HG03432 (cell line): ENCODE measurements at regions not wholly inside any gene's neighbourhood (a gene's known extent, or its start where the extent isn't known, plus 50 kb on each side); places are given as distances from the start of the nearest gene placed in this dataset.

Source experiments
- ATAC-seq: cut with Tn5 transposase; IDR thresholded peaks from one replicate; pipeline ENCODE4 v1.9.1; 2021; ENCODE audit warnings: mild to moderate bottlenecking, moderate library complexity; ENCODE audit not compliant: unreplicated experiment

- no peak for ATAC-seq
Measured at GRCh38 chr13:32905063-32905863, 111.0 kb upstream of the KL start.

DNA sequence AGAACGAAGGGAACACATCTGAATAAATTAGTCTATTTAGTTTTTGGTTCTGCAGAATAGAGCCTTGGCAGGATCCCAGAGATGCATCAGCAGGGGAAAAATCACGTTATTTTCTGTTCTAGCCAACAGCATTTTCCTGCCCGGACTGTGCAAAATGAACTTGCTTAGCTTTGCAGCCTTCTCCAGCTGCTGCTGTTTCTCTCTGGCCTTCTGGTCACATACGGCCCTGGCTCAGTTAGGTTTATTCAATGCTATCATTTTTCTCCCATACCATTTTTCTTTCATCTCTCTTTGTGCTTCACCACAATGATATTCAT lies 110.4 kb upstream of the KL start:
- ATAC-seq = no peak

DNA sequence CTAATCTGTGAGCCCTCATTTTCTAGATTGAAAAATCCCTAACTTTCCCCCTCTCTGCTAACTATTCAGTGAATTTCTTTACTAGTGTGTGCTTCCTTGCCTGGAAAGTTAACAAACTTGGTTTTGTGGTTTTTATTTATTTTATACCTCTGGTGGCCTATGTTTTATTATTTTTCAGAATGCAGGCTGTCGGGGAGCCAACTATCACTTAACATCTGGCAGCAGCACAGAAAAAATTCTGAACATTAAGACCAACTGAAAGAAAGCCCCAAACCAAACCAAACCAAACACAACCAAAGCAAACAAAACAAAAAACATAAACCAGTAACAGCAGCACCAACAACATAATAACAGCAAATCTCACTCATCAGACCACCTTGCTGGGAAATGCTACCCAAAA lies 109.0 kb upstream of the KL start:
- no peak for ATAC-seq

- ATAC-seq = no peak
Measured at GRCh38 chr13:32910530-32910929, 105.7 kb upstream of the KL start.

DNA sequence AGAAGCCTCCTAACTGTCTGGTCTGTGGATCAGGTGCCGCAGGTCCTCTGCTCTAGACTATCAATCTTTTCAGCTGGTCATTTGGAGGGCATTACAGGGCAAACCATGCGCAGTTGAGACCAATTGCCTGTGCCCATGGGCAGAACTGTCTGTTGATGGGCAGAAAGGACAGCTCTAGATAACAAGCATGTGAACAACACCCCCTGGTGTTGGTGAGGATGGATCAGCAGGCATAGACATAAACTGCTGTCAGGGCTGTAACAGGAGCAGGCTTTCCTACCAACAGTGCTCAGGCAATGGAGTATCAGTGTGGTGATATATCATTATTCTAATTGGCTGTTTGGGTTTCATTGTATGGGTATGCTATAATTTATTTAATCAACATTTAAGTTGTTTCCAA lies 104.7 kb upstream of the KL start:
- no peak for ATAC-seq

GRCh38 chr13:32914686-32915085 lies 101.5 kb upstream of the KL start:
- no peak for ATAC-seq

GRCh38 chr13:32917504-32917903 lies 98.7 kb upstream of the KL start:
- ATAC-seq = no peak

- no peak for ATAC-seq
Measured at GRCh38 chr13:32923725-32924124, 92.5 kb upstream of the KL start.

DNA sequence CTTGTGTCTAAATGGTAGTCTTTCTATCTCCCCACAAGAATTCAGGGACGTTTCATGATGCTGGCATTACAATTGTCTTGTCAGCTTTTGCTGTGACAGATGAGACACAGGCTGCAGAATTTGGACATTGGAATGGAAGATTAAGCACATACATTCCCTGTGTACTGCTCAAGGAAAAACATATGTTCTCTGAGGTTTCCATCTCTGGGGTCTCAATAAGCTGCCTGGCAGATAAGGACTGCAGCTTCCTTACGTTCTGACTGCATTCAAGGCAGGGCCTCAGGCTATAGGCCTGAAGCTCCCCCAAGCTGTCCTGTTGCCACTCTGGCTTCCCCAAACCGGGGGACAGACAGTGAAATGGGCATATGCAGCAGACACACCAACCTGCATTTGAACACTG lies 91.3 kb upstream of the KL start:
- no peak for ATAC-seq

GRCh38 chr13:32925506-32925905 lies 90.7 kb upstream of the KL start:
- no peak for ATAC-seq

- ATAC-seq = no peak
Measured at GRCh38 chr13:32932376-32932775, 83.8 kb upstream of the KL start.

DNA sequence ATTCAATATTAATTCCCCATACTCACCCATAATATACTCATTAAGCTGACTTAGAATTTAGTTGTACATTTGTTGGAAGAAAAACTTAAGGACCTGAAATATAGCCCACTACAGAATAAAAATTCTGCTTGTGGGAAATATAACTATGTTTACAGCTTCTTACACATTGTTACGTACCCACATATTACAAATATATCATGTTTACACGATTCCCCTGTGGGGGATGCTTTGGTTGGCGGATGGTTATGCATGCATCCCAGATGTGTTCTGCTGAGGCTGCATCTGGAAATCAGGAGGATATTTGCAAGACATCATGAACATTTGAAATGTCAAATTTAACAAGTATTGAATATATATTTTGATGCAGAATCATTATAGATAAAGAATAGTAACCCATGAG lies 79.5 kb upstream of the KL start:
- ATAC-seq = no peak

- ATAC-seq = no peak
Measured at GRCh38 chr13:32938314-32938713, 77.9 kb upstream of the KL start.

- no peak for ATAC-seq
Measured at GRCh38 chr13:32938907-32939306, 77.3 kb upstream of the KL start.

DNA sequence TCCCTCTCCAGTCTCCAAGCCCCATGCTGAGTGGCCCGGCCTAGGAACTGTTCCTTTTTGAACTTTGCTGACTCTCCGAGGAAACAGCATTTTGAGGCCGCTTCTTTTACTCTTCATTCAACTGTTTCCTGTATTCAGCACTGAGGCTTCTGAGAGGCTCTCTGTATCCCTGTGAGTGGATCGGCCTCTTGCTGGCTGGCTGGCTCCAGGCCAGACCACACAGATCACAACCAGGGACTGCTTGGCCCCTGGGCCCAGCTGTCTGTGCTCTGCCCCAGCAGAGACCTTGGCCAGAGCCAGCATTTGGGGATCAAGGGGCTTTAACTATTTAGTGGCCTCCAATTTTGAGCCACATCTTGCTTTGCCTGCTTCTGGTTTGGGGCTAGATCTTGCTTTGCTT lies 75.6 kb upstream of the KL start:
- ATAC-seq = peak; percentile 58

DNA sequence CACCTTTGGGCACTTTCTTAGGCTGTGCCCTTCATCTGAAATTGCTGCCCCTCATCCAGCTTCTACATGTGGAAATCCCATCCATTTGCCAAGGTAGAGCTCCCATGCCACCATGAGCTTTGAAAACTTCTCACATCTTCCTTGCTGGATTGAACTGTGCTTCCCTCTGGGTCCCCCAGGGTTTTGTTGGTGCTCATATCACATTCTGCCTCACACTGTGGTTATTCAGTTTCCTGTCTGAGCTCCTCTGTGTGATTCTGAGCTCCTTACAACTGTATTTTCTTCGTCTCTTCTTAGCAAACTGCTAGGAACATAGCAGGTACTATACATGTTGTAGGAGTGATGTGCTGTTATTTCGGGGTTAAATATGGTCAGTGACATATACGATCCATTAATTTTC lies 74.9 kb upstream of the KL start:
- no peak for ATAC-seq

DNA sequence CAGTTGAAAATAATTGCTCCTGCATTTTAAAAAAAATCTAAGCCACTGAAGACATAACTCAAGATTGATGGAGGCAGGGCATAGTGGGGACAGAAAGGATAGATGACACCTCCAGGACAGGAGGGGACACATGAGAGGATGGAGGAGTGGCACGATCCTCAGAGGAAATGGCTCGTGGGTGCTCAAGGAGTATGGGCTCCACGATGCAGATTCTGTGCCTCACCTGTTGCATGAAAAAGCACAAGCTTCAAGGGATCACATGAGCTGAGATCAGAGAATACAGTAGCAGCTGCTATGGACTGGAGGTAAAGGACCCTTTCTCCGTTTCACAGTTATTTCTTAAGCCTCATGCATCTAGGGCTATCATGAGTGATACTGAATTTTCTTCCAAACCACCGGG lies 69.7 kb upstream of the KL start:
- no peak for ATAC-seq

- no peak for ATAC-seq
Measured at GRCh38 chr13:32947411-32948276, 68.6 kb upstream of the KL start.

DNA sequence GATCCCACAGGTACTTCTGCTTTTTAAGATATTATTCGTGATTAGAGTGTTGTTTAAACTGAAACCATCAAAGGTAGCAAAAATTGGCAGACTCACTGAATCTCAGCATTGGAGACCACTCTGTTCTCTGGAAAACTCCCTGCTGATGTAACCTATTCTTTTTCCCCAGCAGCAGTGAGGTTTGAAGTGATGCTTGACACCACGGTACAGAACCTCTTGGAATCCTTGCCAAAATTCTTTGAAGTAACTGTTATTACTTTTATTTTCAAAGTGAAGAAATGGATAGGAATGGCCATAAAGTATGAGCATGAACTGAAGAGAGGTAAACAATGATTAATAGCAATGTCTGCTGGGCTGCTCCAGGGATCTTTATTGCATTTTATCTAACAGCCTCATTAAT lies 66.4 kb upstream of the KL start:
- no peak for ATAC-seq

- ATAC-seq = no peak
Measured at GRCh38 chr13:32951580-32951979, 64.6 kb upstream of the KL start.

DNA sequence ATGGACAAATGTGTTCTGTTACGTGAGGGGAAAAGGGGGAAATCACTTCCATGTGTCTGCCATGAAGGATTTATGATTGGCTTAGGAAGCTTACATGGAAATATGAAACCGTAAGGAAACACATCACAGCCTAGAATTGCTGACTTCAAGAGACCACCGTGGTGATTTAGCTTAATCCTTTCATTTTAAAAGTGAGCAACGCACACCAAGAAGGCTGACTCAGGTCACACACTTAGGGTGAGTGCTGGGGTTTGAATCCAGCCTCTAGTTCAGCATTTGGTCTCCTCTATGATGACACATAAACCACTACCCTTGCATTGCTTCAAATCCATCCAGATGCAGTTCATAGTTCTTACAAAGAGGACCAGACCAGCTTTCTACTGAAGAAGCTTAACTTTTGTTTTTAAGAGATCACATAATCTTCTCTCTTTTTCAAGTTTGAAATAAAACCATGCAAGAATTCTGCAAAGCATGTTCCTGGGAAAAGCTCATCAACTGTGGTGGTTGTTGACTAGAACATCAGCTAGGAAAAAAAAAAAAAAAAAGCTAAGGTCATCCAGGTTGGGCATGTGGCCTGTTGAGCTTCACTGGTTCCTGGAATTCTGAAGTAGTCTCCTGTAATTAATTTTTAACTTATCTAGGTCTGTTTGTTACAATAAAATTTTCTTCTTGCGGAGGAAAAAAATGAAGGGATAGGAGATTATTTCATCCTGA lies 60.2 kb upstream of the KL start:
- ATAC-seq = no peak

DNA sequence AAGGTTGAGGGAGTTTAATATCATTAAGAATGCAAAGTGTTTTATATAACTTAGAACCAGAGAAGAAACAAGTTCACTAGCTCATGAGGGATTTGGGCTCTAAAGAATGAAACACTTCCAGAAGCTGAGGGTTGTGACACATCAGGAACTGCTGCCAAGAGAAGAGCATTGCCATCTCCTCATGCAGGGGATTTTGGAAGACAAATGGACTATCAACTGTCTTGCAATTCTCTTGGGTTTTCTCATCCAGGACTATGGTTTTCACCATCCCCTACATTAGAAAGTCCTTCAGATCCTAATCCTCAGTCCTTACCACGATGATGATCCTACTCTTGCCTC lies 59.7 kb upstream of the KL start:
- ATAC-seq = no peak
